Peyer's patch (tissue), 4 donors: ENCODE measurements at regions not wholly inside any gene's neighbourhood (a gene's known extent, or its start where the extent isn't known, plus 50 kb on each side); places are given as distances from the start of the nearest gene placed in this dataset.
A peak's percentile ranks its signal among the peaks of the same experiment; 100 is the strongest.

Source experiments
- DNase-seq, 3 donors: peaks; one replicate each; pipeline ENCODE4 v3.0.0-alpha.2; 2017 to 2019
- H3K27ac ChIP-seq, 4 donors: fragments of 200-600 bp; sonication (generic); one replicate each; pipeline ENCODE4 v1.5.1; 2016 to 2019
- H3K27me3 ChIP-seq, 2 donors: fragments of 200-600 bp; sonication (generic); one replicate each; pipeline ENCODE4 v1.5.1; 2019
- H3K36me3 ChIP-seq, 3 donors: fragments of 200-600 bp; sonication (generic); one replicate each; pipeline ENCODE4 v1.5.1; 2016 to 2019
- H3K4me1 ChIP-seq, 4 donors: fragments of 200-600 bp; sonication (generic); one replicate each; pipeline ENCODE4 v1.5.1; 2016 to 2019
- H3K4me3 ChIP-seq, 4 donors: fragments of 200-600 bp; sonication (generic); 1 replicate in 3 of 4; 2 replicates in 1 of 4; pipeline ENCODE4 v1.5.1; 2016 to 2019; ENCODE audit warnings: mild to moderate bottlenecking in 1 of 4
- H3K9me3 ChIP-seq, 4 donors: fragments of 200-600 bp; sonication (generic); one replicate each; pipeline ENCODE4 v1.5.1; 2016 to 2019; ENCODE audit warnings: mild to moderate bottlenecking in 1 of 4
- CTCF ChIP-seq, 6 experiments: fragments of 450-650 bp in 4 of 6; fragments of 200-600 bp in 2 of 6; sonication (generic) in 1 of 6; IDR thresholded peaks; one replicate each; pipeline ENCODE4 v1.5.1; 2017 to 2019; ENCODE audit warnings: antibody characterized with exemption in 6 of 6, mild to moderate bottlenecking in 3 of 6, moderate library complexity in 1 of 6
- POLR2A ChIP-seq, 2 donors: fragments of 450-650 bp; IDR thresholded peaks; one replicate each; pipeline ENCODE4 v1.5.1; 2017; ENCODE audit warnings: antibody characterized with exemption in 2 of 2, mild to moderate bottlenecking in 2 of 2, moderate library complexity in 2 of 2

DNA sequence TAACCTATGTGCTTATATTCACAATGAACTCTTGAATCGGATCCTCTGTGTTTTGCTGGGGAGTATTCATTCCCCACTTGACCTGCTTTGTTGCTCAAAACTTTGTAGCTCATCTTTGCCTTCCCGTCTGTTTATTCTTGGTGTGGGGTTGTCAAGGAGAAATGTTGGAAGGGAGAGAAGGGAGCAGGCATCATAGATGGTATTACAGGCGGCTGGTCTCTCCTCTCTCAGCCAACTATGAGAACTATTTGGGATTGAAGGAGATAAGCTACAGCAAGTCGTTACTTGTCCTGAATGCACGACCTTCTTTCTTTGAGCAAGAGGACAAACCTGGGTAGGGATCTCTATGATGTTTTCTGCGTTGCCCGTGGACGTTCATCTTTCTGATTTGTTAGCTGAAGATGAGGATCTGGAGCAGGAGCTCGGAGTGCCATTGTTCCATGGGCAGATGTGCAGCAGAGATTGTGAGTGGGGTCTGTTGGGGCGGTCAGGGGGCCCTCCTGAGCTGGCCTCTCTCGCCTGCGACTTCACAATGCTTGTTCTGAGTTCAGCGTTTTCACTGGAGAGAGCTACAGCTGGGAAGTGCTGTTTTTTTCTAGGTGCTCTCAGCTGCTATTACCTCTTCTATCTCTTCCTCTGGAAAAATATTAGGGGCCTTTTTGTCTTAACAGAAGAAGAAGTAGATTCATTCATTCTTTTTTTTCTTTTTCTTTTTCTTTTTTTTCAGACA is 126.9 kb upstream of the KLF6 start:
- peak overlapping the region in 1 of 4 donors; percentile 44 for H3K27ac ChIP-seq
- H3K36me3 ChIP-seq, result no peaks in the 10 kb centered on the region
- TF ChIP-seq POLR2A (IDR thresholded peaks at IDR 0.05) (no peak), CTCF (IDR thresholded peaks at IDR 0.05) (no peak)
- H3K4me3 ChIP-seq, result no peak overlapping the region
- no peaks in the 10 kb centered on the region for H3K9me3 ChIP-seq
- H3K27me3 ChIP-seq, result no peaks in the 10 kb centered on the region
- DNase-seq, result no peak
- no peaks in the 10 kb centered on the region for H3K4me1 ChIP-seq

GRCh38 chr10:3911241-3911640 is 126.2 kb upstream of the KLF6 start:
- no peaks in the 10 kb centered on the region for H3K36me3 ChIP-seq
- H3K27me3 ChIP-seq, result no peaks in the 10 kb centered on the region
- no peak for TF ChIP-seq CTCF (IDR thresholded peaks at IDR 0.05)
- TF ChIP-seq POLR2A (IDR thresholded peaks at IDR 0.05), result no peak
- peak overlapping the region in 1 of 4 donors; percentile 29 for H3K27ac ChIP-seq
- H3K4me1 ChIP-seq, result no peaks in the 10 kb centered on the region
- H3K4me3 ChIP-seq, result no peak overlapping the region
- no peak for DNase-seq
- H3K9me3 ChIP-seq, result no peaks in the 10 kb centered on the region

GRCh38 chr10:3909339-3909738 is 124.3 kb upstream of the KLF6 start:
- no peaks in the 10 kb centered on the region for H3K4me1 ChIP-seq
- DNase-seq, result no peak
- no peak overlapping the region for H3K4me3 ChIP-seq
- no peaks in the 10 kb centered on the region for H3K9me3 ChIP-seq
- no peaks in the 10 kb centered on the region for H3K36me3 ChIP-seq
- no peaks in the 10 kb centered on the region for H3K27me3 ChIP-seq
- TF ChIP-seq POLR2A (IDR thresholded peaks at IDR 0.05), result no peak
- TF ChIP-seq CTCF (IDR thresholded peaks at IDR 0.05), result no peak
- H3K27ac ChIP-seq, result no peak overlapping the region

GRCh38 chr10:3908183-3908582 is 123.2 kb upstream of the KLF6 start:
- Histone ChIP-seq H3K27me3 (no peaks in the 10 kb centered on the region), H3K4me1 (peaks cover 0 to under 1% (median 0%) of the 10 kb centered on the region in 4 donors), H3K4me3 (no peak overlapping the region), H3K36me3 (no peaks in the 10 kb centered on the region), H3K27ac (peak overlapping the region in 1 of 4 donors; percentile 24), H3K9me3 (no peaks in the 10 kb centered on the region)
- no peak for TF ChIP-seq CTCF (IDR thresholded peaks at IDR 0.05)
- TF ChIP-seq POLR2A (IDR thresholded peaks at IDR 0.05), result no peak
- DNase-seq, result no peak

DNA sequence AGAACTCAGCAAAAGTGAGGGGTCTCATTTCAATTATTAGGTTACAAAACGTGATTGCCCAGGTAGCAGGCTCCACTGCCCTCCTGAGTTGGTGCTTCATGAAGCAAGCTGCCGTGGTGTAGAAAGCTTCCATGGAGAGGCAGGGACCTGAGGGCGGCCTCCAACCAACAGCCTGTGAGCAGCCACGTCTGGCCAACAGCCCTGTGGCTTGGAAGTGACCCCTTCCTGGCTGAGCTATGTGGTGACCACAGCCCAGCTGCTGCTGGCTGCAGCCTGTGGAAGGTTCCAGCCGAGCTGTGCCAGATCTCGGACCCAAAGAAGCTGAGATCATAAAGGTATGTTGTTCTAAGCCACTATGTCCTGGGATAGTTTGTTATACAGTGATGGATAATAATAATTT is 122.5 kb upstream of the KLF6 start:
- Histone ChIP-seq H3K9me3 (no peaks in the 10 kb centered on the region), H3K27ac (peak overlapping the region in 3 of 4 donors; percentile 24 to 76 (median 62)), H3K4me3 (no peak overlapping the region), H3K27me3 (no peaks in the 10 kb centered on the region), H3K36me3 (no peaks in the 10 kb centered on the region), H3K4me1 (peaks cover 0 to 7% (median 0%) of the 10 kb centered on the region in 4 donors)
- peak in 1 of 3 donors; percentile 56 for DNase-seq
- TF ChIP-seq POLR2A (IDR thresholded peaks at IDR 0.05), result no peak
- no peak for TF ChIP-seq CTCF (IDR thresholded peaks at IDR 0.05)
